ENCODE measurements at regions not wholly inside any gene's neighbourhood (a gene's known extent, or its start where the extent isn't known, plus 50 kb on each side); places are given as distances from the start of the nearest gene placed in this dataset.

GRCh38 chr16:52368859-52369258 is 178.1 kb downstream of the TOX3 start:
- TF ChIP-seq CTCF (conservative IDR thresholded peaks at IDR 0.05) (no peak), EZH2 (IDR thresholded peaks at IDR 0.05; ENCODE audit: low read depth) (no peak)
